NCI-H2196 (cell line): ENCODE measurements at regions not wholly inside any gene's neighbourhood (a gene's known extent, or its start where the extent isn't known, plus 50 kb on each side); places are given as distances from the start of the nearest gene placed in this dataset.
A peak's percentile ranks its signal among the peaks of the same experiment; 100 is the strongest.
"Not testable (repeated sequence)": the region's sequence is repeated elsewhere in the genome, so short reads cannot be mapped to it uniquely, and the experiment has no call there.

Experiments
- DNase-seq: peaks from one replicate; lab custom pipeline; 2025; ENCODE audit not compliant: unreplicated experiment; lab: John Stamatoyannopoulos, UW

DNA sequence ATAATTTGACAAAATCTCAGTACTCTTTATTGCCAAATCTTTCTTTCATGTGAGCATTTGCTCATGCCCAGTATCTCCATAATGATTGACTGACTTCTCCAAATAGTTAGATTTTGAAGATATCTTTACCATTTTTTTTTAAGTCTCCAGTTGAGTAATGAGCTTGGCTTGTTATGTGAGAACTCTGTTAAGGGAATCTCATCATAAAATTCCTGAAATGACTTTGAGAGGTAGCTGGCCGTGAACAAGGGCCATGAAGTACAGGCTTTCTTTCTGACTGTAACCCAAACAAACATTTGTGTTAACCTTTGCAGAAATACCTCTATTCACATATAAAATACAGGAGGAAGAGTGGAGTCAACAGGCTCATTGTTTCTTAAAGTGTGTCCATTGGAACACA is 449.7 kb downstream of the IRS2 start:
- no peak for DNase-seq

DNA sequence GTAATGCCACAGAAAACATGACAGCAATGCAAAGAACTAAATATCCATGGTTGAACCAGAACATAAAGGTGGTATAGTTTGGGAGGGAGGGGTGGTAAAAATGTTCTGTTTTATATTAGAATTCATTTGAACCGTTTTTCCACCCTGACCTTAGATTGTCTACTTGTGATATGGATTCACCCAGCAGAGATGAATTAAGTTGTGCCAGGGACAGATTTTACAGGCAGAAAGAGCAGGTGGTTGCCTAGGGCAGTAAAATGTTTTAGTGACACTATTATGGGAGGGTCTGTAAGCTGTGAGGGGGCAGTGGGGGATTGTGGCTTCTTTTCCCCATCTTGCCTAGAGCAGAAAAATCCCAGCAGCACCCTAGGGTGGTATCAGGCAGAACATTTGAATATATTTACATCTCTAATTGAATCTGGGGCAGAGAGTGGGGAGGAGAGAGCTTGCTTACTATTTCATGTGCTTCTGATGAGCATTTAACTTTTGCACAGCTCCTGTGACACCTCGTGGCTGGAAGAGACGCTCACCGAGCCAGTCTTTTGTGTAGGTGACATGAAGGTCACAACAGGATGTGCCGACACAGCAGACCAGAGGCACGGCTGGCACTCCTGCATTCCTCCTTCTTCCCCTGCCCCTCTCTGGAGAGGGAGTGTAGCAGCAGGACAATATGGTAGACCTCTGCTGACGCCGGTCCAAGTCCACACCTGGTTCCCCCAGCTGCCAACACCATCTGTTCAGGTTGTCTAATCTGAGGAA is 452.3 kb downstream of the IRS2 start:
- DNase-seq = no peak

DNA sequence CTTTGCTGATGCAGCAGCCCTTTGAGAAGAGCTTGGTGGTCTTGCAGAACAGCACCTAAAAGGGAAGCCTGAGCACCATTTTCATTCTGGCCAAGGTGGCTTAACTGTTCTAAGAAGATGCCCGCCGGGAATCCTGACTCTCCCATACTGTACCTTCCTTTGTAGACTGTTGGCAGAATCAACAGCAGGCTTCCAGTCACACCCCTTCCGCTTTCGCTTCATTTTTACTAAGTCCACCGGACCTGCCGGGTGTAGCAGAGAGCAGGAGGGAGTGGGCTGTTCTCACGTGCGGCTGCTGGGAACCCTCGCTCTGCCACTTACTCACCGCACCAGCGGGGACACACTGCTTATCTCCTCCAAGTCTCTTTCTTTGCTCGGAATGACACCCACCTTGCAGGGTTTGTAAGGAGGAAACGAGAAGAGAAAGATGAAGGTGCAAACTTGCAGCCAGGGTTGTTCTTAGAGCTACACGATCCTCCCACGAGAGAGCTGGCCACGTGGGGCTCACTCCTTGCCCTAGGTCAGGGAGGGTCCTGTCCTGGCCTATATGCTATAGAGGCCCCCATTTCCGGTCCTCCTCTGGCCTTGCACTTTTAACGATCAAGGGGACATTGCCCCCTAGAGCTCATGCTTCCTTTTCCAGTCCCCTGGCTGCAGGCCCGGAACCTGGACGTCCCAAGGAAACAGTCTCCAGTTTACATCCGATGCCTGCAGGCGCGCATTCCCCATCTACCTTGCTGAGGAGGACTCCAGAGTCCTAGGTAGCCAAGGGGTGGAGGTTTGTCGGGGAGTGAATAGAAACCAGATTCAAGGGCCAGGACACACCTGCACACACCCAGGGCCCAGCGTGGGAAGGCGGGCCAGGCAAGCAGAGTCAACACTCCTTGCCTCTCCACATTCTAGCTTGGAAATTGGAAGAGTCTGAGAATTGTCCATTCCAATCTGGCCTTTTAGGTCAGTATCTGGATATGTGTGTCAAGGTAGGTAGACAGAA is 453.6 kb downstream of the IRS2 start:
- DNase-seq = no peak

DNA sequence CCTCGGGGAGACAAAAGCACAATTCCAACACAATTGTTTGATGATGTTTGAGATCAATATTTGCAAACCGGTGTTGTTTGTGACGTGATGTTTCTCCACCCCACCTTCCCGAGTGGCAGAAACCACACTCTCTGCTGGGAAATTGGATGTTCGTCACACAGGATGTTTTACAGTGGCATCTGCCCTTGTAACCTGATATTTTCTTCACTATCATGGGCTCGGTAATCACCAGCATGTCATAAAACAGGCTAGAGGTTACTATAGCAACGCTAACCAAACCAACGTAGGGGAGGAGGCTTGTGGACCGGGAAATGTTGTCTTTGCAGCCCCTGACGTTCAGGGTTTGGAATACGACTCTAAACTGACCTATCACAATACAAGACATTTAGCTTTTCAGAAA is 454.5 kb downstream of the IRS2 start:
- DNase-seq = peak; percentile 64

DNA sequence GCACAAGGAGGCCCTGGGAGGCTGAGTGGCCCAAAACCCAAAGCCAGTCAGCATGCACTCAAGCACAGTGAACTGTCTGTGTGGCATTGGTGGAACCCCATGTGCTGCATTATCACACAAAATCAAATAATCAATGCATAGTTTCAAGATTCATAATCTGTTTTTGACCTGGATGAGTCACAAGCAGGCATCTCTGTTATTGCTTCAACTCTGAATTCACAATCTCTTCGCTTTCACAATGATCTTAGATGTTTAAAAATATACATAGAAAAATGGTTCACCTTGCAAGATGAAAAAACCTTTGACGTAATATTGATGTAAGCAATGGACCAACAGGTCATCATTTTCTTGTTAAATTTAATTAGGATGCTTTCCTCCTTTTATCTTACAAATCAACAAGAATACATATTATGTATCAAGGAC is 455.4 kb downstream of the IRS2 start:
- no peak for DNase-seq

DNA sequence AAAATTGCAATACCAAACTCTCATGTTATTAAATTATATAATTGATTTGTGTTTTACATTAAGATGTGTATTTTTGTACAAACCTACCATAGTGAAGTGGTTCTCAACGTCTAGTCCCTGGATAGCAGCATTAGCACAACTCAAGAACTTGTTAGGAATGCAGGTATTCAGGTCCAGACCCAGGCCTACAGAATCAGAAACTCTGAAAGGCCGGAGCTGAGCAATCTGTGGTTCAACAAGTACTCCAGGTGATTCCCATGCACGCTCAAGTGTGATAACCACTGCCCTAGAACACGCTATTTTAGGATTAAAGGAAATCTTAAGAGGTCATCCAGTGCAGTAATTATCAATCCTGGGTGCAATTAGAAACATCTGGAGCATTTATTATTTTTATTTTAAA is 456.3 kb downstream of the IRS2 start:
- no peak for DNase-seq

DNA sequence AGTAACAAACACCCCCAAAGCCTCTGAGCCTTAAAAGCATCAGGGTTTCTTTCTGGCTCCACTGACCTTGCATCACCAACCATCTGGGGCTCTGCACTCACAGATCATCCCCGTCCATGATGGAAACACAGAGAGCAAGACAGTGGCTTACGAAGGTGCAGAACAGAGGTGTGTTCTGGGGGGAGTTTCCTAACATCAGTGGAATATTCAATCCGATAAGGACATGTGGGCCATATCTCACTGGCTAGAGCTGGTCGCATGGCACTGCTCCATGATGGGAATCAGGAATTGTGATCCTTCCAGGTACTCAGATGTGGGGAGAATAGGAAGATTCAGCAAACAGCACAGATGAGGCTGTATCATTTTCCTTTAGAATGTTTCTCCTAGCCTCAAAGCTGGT is 457.2 kb downstream of the IRS2 start:
- DNase-seq = no peak

DNA sequence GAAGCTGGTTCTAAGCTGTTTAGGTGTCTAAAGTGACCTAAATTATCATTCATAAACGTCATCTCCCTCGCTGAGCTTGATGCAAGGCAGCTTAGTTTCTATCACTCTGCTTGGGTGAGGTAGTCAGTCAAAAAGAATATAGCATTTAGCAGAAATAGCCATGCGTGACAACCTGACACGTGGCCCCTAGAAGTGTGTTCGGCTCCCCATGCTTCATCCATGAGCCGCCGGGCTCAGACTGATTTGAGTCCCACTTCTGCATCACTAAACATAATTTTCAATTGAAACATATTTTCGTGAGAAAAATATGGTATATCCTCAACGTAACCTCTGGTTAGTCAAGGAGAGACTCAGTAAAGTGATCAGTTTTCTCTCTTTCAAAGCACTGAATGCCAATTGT is 459.8 kb downstream of the IRS2 start:
- DNase-seq = no peak

DNA sequence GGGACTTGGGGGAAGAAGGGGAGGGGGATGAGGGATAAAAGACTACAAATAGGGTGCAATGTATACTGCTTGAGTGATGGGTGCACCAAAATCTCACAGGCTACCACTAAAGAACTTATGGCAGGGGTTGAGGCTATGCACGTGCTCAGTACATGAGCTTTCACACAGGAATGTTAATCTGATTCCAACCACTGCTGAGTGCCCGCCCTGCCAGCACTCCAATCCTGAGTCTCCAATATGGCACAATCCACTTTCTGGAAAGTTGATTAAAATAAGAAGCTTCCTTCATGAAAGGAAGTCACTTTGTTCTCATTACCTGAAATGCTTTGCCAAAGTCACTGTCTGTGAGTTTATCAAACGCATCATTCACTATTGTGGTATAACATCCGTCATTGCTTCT is 463.0 kb downstream of the IRS2 start:
- DNase-seq = no peak

DNA sequence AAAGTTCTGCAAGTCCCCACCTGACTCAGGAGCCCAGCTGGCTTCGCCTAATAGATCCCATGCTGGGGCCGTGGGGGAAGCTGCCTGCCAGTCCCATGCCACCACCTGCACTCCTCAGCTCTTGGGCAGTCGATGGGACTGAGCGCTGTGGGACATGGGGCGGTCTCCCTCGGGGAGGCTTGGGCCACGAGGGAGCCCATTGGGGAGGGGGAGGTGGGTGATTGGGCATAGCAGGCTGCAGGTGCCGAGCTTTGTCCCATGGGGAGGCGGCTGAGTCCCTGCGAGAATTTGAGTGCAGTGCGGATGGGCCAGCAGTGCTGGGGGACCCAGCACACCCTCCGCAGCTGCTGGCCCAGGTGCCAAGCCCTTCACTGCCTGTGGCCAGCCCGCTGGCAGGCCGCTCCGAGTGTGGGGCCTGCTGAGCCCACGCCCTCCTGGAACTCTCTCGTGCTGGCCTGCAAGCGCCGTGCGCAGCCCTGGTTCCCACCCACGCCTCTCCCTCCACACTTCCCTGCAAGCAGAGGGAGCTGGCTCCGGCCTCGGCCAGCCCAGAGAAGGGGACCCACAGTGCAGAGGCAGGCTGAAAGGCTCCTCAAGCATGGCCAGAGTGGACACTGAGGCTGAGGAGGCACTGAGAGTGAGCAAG is 467.3 kb downstream of the IRS2 start:
- no peak for DNase-seq

DNA sequence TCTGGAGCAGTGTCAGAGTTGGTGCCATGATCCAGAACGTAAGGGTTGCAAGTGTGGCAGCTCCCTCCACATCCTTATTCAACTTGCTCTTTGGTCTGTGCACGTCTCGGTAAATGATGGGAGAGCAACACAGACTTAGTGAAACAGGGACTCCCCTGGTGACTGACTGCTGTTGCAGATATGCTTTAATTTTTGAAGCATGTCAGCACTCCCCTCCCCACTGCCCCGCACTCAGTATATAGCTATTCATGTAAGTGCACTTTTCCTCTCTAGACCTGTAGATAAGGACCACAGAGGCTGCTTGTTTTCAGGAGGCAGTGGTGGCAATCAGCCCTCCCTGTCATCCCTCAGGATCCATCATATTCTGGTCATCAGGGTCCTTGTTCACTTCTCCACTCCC is 470.9 kb downstream of the IRS2 start:
- DNase-seq = no peak

DNA sequence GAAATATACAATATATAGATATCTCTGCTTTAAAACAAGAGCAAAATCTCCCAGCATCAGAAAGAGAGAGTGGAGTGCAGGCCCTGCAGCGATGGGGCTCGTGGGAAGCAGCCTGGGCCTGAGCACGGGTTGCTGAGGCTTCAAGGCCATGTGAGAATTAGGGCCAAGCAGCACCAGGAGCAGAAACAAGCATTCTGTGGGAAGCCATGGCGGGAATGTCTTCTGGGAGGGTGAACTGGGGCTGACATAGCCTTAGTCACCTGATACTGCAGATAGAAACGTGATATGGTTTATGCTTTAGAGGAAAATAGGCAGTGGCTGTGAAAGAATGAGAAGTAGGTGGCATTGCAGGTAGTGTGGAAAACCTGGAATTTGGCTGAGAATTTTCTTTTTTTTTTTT is 472.3 kb downstream of the IRS2 start:
- no peak for DNase-seq

DNA sequence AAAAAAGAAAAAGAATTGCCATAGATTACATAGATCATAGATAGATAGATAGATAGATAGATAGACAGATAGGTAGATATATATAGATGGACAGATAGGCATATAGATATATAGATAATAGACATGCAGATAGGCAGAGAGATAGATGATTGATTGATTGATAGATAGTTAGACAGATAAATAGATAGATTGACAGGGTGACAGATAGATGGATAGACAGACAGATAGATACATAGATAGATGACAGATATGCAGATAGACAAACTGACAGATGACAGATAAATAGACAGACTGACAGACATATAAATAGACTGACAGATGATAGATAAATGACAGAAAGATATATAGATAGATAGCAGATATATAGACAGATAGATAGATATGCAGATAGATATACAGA is 474.0 kb downstream of the IRS2 start:
- no peak for DNase-seq

DNA sequence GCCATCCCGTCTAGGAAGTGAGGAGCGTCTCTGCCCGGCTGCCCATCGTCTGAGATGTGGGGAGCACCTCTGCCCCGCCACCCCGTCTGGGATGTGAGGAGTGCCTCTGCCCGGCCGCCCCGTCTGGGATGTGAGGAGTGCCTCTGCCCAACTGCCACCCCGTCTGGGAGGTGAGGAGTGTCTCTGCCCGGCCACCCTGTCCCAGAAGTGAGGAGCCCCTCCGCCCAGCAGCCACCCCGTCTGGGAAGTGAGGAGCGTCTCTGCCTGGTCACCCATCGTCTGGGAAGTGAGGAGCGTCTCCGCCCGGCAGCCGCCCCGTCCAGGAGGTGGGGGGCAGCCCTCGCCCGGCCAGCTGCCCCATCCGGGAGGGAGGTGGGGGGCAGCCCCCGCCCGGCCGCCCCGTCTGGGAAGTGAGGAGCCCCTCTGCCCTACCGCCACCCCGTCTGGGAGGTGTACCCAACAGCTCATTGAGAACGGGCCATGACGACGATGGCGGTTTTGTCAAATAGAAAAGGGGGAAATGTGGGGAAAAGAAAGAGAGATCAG is 474.9 kb downstream of the IRS2 start:
- not testable (repeated sequence) for DNase-seq

DNA sequence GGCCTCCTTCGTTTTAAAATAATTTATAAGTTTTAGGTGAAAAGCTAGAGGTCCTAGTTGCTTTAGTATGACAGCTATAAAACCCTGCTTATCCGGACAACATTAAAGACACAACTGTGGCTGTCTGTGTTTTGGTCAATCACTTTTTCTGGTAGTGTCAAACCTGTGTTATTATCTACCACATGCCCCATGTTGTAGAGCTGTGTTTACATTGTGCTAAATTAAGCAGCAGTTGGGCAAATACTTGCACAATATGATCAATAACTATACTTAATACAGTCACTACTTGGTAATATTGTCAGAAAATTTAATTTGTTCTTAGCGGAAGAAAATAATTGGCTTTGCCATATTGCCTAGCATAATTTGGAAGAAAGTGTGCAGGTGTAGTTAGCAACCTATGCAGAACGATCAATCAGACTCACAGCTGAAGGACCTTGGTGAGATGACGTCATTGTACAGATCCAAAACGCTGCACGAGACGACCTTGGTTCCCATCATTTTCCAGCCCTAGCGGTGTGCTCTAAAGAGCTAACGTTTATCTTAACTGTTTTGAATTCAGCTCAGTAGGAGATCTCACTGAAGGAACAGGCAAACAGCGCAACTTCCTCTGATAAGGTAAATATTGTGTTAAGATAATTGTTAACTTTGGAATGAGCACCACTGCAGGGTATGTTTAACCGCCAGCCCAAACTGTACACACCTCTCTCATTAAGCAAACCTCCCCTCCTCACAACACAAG is 476.6 kb downstream of the IRS2 start:
- DNase-seq = no peak

DNA sequence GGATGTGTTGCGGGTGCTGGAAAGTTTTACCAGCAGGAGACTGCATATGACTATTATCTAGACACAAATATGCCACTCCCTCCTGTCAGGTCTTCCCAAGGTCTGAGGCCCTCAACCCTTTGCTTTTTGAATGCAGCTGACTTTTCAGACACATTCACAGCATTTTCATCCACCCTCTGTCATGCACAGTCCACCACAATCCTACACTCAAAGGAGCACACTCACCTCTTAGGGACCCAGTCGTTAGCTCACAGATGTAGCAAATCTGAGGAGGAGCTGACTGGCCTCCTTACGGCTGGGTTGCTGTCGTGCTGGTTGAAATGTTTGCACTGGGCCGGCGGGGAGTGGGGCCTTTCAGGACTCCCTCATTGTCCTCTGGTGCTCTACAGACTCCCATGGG is 479.4 kb downstream of the IRS2 start:
- DNase-seq = no peak

DNA sequence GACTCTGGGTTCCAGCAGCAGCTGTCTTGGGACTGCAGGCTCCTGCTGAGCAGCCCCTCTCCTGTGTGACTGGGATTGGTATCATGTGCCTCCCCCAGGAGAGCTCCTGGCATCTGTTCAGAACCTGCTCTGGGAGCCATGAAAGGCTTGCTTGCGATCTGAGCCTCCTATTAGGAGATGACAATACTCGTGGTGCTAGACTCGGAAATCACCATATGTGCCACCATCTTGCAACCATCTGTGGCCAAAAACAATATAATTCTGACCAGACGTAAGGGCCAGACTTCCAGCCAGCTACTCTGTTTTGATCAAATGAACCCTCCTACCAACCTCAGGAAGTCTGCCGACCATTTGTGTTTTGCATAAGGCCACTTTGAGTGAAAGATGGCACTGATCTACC is 484.7 kb downstream of the IRS2 start:
- no peak for DNase-seq

DNA sequence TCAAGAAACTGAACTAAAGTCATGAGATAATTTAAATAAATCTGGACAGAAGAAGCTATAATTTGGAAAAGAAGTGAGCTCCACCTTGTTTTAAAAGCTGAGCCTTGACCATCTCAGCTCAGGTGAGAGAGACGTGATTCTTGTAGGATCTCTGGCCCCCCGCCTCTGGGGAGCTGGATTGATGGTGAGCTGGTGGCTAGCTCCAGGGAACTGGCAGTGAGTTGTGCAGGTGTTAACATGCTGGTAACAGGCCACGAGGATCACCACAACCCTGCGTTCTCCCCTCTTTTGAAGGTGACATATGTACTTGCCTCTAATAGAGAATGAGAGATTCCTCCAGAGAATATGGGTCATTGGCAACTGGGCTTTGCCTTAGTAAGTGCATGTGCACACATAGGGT is 485.1 kb downstream of the IRS2 start:
- no peak for DNase-seq

DNA sequence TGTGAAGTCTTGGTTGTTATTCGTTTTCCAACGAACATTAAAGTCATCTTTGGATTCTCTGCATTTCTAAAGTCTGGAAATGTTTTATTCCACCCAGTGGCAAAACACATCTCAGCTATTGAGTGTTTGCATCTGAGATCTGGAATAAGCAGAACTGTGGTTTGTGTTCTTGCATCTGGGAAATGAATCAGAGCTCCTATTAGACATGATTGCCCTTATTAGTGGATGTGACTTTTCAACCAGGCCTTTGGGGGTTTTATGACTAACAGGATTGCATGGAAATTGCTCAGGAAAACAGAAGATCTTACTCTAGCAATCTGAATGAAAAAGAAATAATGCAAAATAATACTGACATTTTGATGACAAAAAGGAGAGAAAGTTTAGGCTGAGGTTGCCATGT is 488.8 kb downstream of the IRS2 start:
- no peak for DNase-seq

DNA sequence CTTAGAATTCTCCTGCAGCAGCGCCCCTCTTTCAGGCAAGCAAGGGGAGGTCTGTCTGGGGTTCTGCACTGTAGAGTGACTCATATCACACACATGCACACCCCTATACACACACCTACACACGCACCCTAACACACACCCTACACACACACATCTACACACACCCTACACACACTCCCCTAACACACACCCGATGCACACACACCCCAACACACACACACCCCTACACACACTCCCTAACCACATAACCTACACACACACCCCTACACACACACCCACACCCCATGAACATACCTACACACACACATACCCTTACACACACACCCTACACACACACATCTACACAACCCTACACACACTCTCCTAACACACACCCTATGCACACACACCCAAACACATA is 493.2 kb downstream of the IRS2 start:
- DNase-seq = no peak
